ENCODE measurements at regions not wholly inside any gene's neighbourhood (a gene's known extent, or its start where the extent isn't known, plus 50 kb on each side); places are given as distances from the start of the nearest gene placed in this dataset.

DNA sequence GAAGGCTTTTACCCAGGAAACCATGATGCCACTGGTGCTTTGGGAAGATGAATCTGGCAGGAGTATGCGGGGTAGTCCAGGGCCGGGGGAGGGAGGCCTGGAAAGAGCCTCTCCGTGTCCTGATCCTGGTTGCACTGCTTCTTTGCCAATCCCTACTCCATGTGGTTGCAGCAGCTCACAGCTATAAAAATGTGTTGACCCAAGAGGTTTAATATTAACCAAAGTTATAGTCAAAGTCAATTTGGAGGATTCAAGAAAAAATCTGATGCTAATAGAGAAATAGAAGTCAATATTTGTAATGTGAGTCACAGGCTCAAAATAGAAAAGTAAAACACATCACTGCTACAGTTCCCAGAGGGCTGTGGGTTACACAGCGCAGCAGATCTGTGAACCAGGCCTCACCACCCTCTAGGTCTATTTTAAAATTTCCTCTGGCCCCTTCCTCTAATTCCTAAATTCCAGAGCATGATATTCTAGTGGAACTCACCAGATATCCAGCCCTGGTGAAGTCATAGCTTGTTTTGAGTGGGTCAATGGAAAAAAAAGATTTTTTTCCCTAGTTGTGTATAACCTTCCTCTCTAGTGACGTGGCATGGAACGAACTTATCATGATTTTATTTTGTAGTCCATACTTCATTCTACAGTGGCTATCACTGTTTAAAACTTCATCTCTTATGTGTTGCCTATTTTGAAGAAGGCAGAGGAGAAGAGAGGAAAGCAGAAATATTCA is 63.2 kb upstream of the BMP2 start:
- Histone ChIP-seq H4K20me1 (ENCODE audit: control insufficient read depth, extremely low read depth, insufficient read depth, low read length) (no peaks in the 10 kb centered on the region), H3K4me2 (ENCODE audit: control insufficient read depth, extremely low read depth, insufficient read depth, low read depth, low read length) (no peak overlapping the region), H3K27me3 (ENCODE audit: control insufficient read depth, extremely low read depth, insufficient read depth, low read length) (no peaks in the 10 kb centered on the region), H3K79me2 (ENCODE audit: control insufficient read depth, insufficient read depth, low read length) (no peaks in the 10 kb centered on the region), H3K9ac (ENCODE audit: control insufficient read depth, extremely low read depth, insufficient read depth, low read length) (no peak overlapping the region), H3K36me3 (ENCODE audit: control insufficient read depth in 2 of 2, extremely low read depth in 1 of 2, insufficient read depth in 2 of 2, low read length in 2 of 2) (no peaks in the 10 kb centered on the region), H3K9me1 (ENCODE audit: control insufficient read depth, extremely low read depth, insufficient read depth, low read length) (no peaks in the 10 kb centered on the region), H3K9me3 (ENCODE audit: control insufficient read depth, low read depth, low read length) (no peaks in the 10 kb centered on the region), H3K4me3 (ENCODE audit: control insufficient read depth in 2 of 3, extremely low read depth in 1 of 3, insufficient read depth in 2 of 3, low read depth in 1 of 3, low read length in 3 of 3) (no peak overlapping the region), H2AFZ (ENCODE audit: control insufficient read depth, low read length) (no peak overlapping the region), H3K4me1 (ENCODE audit: control insufficient read depth, extremely low read depth, insufficient read depth, low read length) (peaks cover 20% of the 10 kb centered on the region), H3K27ac (ENCODE audit: control insufficient read depth, insufficient read depth, low read length) (no peak overlapping the region)
- FAIRE-seq (no peak), DNase-seq (ENCODE audit: low read depth, low spot score) (no peak)
- dilution Hi-C loops (cut with MboI; ENCODE audit: extremely low pct_ligation_motif_present, low sequenced_read_pairs): no loop called here
- TF ChIP-seq EZH2 (IDR thresholded peaks at IDR 0.05; ENCODE audit: low read length): no peak
- TF ChIP-seq, protein P1, sequence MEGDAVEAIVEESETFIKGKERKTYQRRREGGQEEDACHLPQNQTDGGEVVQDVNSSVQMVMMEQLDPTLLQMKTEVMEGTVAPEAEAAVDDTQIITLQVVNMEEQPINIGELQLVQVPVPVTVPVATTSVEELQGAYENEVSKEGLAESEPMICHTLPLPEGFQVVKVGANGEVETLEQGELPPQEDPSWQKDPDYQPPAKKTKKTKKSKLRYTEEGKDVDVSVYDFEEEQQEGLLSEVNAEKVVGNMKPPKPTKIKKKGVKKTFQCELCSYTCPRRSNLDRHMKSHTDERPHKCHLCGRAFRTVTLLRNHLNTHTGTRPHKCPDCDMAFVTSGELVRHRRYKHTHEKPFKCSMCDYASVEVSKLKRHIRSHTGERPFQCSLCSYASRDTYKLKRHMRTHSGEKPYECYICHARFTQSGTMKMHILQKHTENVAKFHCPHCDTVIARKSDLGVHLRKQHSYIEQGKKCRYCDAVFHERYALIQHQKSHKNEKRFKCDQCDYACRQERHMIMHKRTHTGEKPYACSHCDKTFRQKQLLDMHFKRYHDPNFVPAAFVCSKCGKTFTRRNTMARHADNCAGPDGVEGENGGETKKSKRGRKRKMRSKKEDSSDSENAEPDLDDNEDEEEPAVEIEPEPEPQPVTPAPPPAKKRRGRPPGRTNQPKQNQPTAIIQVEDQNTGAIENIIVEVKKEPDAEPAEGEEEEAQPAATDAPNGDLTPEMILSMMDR (optimal IDR thresholded peaks at IDR 0.05 in 1 of 3, IDR thresholded peaks at IDR 0.05 in 1 of 3, conservative IDR thresholded peaks at IDR 0.05 in 1 of 3; ENCODE audit: extremely low read depth in 1 of 3, insufficient read depth in 2 of 3, low read length in 3 of 3): no peak

- Histone ChIP-seq H3K27ac (ENCODE audit: control insufficient read depth, insufficient read depth, low read length) (no peak overlapping the region), H3K4me3 (ENCODE audit: control insufficient read depth in 2 of 3, extremely low read depth in 1 of 3, insufficient read depth in 2 of 3, low read depth in 1 of 3, low read length in 3 of 3) (no peak overlapping the region), H3K9me3 (ENCODE audit: control insufficient read depth, low read depth, low read length) (no peaks in the 10 kb centered on the region), H3K27me3 (ENCODE audit: control insufficient read depth, extremely low read depth, insufficient read depth, low read length) (no peaks in the 10 kb centered on the region), H3K9me1 (ENCODE audit: control insufficient read depth, extremely low read depth, insufficient read depth, low read length) (no peaks in the 10 kb centered on the region), H3K4me1 (ENCODE audit: control insufficient read depth, extremely low read depth, insufficient read depth, low read length) (peaks cover 17% of the 10 kb centered on the region), H3K79me2 (ENCODE audit: control insufficient read depth, insufficient read depth, low read length) (no peaks in the 10 kb centered on the region), H3K36me3 (ENCODE audit: control insufficient read depth in 2 of 2, extremely low read depth in 1 of 2, insufficient read depth in 2 of 2, low read length in 2 of 2) (no peaks in the 10 kb centered on the region), H3K9ac (ENCODE audit: control insufficient read depth, extremely low read depth, insufficient read depth, low read length) (no peak overlapping the region), H4K20me1 (ENCODE audit: control insufficient read depth, extremely low read depth, insufficient read depth, low read length) (no peaks in the 10 kb centered on the region), H3K4me2 (ENCODE audit: control insufficient read depth, extremely low read depth, insufficient read depth, low read depth, low read length) (no peak overlapping the region), H2AFZ (ENCODE audit: control insufficient read depth, low read length) (no peak overlapping the region)
- dilution Hi-C loops (cut with MboI; ENCODE audit: extremely low pct_ligation_motif_present, low sequenced_read_pairs): no loop called here
- no peak for FAIRE-seq
- TF ChIP-seq, protein P1 (optimal IDR thresholded peaks at IDR 0.05 in 1 of 3, IDR thresholded peaks at IDR 0.05 in 1 of 3, conservative IDR thresholded peaks at IDR 0.05 in 1 of 3; ENCODE audit: extremely low read depth in 1 of 3, insufficient read depth in 2 of 3, low read length in 3 of 3): no peak
- TF ChIP-seq EZH2 (IDR thresholded peaks at IDR 0.05; ENCODE audit: low read length): no peak
- no peak for DNase-seq (ENCODE audit: low read depth, low spot score)
Measured at GRCh38 chr20:6703656-6704055, 63.8 kb upstream of the BMP2 start.

Measured in keratinocyte (primary cell).